Stomach (tissue), 4 donors: ENCODE measurements at regions not wholly inside any gene's neighbourhood (a gene's known extent, or its start where the extent isn't known, plus 50 kb on each side); places are given as distances from the start of the nearest gene placed in this dataset.

Experiments used
- POLR2A ChIP-seq, 4 donors: fragments of 450-650 bp; IDR thresholded peaks; one replicate each; pipeline ENCODE4 v1.6.1; 2016; ENCODE audit warnings: antibody characterized with exemption in 4 of 4, control low read depth in 2 of 4, mild to moderate bottlenecking in 1 of 4, moderate library complexity in 1 of 4
- POLR2AphosphoS5 ChIP-seq, 3 donors: sonication (generic); formaldehyde crosslinking; IDR thresholded peaks; one replicate each; pipeline ENCODE4 v1.6.1; 2016; ENCODE audit warnings: antibody characterized with exemption in 3 of 3
- TF ChIP-seq, protein P1 (sequence below), 7 experiments: fragments of 450-650 bp in 4 of 7; fragments of 200-600 bp in 3 of 7; sonication (generic) in 3 of 7; IDR thresholded peaks; one replicate each; pipeline ENCODE4 v1.5.1; 2016 to 2019; ENCODE audit warnings: antibody characterized with exemption in 7 of 7, control low read depth in 2 of 7, mild to moderate bottlenecking in 1 of 7

DNA sequence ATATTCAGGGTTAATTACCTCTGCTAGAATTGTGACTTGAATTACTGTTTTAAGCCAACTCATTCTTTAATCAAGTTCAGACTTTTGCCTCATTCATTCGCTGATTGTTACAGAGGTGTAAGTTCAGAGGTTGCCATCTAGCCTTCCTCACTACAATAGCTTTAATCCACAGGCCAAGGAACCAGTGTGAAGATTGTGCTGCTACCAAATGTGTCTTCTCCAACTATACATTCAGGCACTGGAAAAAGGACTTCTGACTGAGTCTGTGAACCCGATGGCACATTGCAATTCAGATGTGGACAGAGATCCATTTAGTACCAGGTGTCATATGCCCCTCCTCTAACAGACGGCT is 111.2 kb upstream of the ADGRF1 start:
- TF ChIP-seq POLR2A (IDR thresholded peaks at IDR 0.05) = no peak
- TF ChIP-seq, protein P1, sequence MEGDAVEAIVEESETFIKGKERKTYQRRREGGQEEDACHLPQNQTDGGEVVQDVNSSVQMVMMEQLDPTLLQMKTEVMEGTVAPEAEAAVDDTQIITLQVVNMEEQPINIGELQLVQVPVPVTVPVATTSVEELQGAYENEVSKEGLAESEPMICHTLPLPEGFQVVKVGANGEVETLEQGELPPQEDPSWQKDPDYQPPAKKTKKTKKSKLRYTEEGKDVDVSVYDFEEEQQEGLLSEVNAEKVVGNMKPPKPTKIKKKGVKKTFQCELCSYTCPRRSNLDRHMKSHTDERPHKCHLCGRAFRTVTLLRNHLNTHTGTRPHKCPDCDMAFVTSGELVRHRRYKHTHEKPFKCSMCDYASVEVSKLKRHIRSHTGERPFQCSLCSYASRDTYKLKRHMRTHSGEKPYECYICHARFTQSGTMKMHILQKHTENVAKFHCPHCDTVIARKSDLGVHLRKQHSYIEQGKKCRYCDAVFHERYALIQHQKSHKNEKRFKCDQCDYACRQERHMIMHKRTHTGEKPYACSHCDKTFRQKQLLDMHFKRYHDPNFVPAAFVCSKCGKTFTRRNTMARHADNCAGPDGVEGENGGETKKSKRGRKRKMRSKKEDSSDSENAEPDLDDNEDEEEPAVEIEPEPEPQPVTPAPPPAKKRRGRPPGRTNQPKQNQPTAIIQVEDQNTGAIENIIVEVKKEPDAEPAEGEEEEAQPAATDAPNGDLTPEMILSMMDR (IDR thresholded peaks at IDR 0.05) = no peak
- no peak for TF ChIP-seq POLR2AphosphoS5 (IDR thresholded peaks at IDR 0.05)
